ENCODE measurements at regions not wholly inside any gene's neighbourhood (a gene's known extent, or its start where the extent isn't known, plus 50 kb on each side); places are given as distances from the start of the nearest gene placed in this dataset.
A peak's percentile ranks its signal among the peaks of the same experiment; 100 is the strongest.

GRCh38 chr12:85575120-85576096, 260.8 kb downstream of the RASSF9 start:
- H2AFZ ChIP-seq (ENCODE audit: low read length) = no peak overlapping the region
- H3K4me2 ChIP-seq (ENCODE audit: low read length) = no peak overlapping the region
- H3K36me3 ChIP-seq (ENCODE audit: insufficient read depth, low read length) = no peaks in the 10 kb centered on the region
- H4K20me1 ChIP-seq (ENCODE audit: insufficient read depth, low read length) = no peaks in the 10 kb centered on the region
- TF ChIP-seq, protein P1, sequence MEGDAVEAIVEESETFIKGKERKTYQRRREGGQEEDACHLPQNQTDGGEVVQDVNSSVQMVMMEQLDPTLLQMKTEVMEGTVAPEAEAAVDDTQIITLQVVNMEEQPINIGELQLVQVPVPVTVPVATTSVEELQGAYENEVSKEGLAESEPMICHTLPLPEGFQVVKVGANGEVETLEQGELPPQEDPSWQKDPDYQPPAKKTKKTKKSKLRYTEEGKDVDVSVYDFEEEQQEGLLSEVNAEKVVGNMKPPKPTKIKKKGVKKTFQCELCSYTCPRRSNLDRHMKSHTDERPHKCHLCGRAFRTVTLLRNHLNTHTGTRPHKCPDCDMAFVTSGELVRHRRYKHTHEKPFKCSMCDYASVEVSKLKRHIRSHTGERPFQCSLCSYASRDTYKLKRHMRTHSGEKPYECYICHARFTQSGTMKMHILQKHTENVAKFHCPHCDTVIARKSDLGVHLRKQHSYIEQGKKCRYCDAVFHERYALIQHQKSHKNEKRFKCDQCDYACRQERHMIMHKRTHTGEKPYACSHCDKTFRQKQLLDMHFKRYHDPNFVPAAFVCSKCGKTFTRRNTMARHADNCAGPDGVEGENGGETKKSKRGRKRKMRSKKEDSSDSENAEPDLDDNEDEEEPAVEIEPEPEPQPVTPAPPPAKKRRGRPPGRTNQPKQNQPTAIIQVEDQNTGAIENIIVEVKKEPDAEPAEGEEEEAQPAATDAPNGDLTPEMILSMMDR (conservative IDR thresholded peaks at IDR 0.05; ENCODE audit: low read length) = peak; percentile 84
- TF ChIP-seq EZH2phosphoT487 (IDR thresholded peaks at IDR 0.05; ENCODE audit: borderline replicate concordance, low read depth, low read length) = no peak
- no peaks in the 10 kb centered on the region for H3K9me3 ChIP-seq (ENCODE audit: low read length)
- H3K79me2 ChIP-seq (ENCODE audit: insufficient read depth, low read depth, low read length) = no peaks in the 10 kb centered on the region
- ChIA-PET POLR2A (interaction anchor here (0.8 kb wide), 1 partner anchor 362 kb away, joined by 3 read pairs; no protein-coding TSS in a partner anchor), CTCF (ENCODE audit: unreplicated experiment) (no interaction called here)
- no peaks in the 10 kb centered on the region for H3K4me1 ChIP-seq (ENCODE audit: insufficient read depth, low read length, poor library complexity, severe bottlenecking)
- peak; percentile 55 for DNase-seq (ENCODE audit: low spot score)
- BruUV-seq (replicated peaks) = no TSS peak
- no peak overlapping the region for H3K27ac ChIP-seq (ENCODE audit: low read depth, low read length, poor library complexity, severe bottlenecking)
- no peak overlapping the region for H3K4me3 ChIP-seq (ENCODE audit: low read depth, low read length, poor library complexity, severe bottlenecking)
- intact Hi-C loops (cut with micrococcal nuclease; ENCODE audit: unreplicated experiment) = loop anchor here (2.0 to 10.0 kb wide), 3 partner anchors 111 to 347 kb away; no protein-coding TSS in a partner anchor
- H3K9me2 ChIP-seq (ENCODE audit: insufficient read depth, low read length) = no peaks in the 10 kb centered on the region

DNA sequence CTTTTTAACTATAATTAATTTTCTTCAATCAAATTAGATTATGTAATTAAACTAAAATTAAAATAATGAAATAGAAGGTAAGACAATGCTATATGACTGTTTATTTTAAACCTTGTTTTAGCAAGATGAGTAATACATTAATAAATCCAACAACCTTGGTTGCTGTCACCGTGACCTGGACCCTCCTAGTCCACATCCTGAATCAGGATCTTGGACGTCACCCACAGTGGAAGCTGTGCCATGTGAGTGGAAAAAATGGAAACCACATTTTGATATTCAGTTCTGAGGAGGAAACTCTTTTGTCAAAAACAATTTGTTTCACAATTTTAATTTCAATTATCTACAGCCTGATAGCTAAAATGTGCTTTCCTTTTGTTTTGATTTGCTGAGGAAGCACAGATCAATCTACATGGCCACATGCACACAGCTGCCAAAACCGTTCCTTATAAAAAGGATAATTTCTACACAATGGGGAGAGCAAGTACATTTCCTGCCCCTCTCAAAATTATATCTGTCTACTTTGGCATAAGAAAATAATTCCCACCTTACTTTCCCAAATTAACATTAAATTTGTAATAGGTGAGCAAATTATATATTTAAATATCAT, 255.5 kb downstream of the RASSF9 start:
- Histone ChIP-seq H3K9me3 (ENCODE audit: low read length) (no peaks in the 10 kb centered on the region), H3K4me1 (ENCODE audit: insufficient read depth, low read length, poor library complexity, severe bottlenecking) (no peaks in the 10 kb centered on the region), H2AFZ (ENCODE audit: low read length) (no peak overlapping the region), H3K4me2 (ENCODE audit: low read length) (no peak overlapping the region), H3K27ac (ENCODE audit: low read depth, low read length, poor library complexity, severe bottlenecking) (no peak overlapping the region), H3K9me2 (ENCODE audit: insufficient read depth, low read length) (no peaks in the 10 kb centered on the region), H3K4me3 (ENCODE audit: low read depth, low read length, poor library complexity, severe bottlenecking) (no peak overlapping the region), H3K36me3 (ENCODE audit: insufficient read depth, low read length) (no peaks in the 10 kb centered on the region), H3K79me2 (ENCODE audit: insufficient read depth, low read depth, low read length) (no peaks in the 10 kb centered on the region), H4K20me1 (ENCODE audit: insufficient read depth, low read length) (no peaks in the 10 kb centered on the region)
- no peak for DNase-seq (ENCODE audit: low spot score)
- ChIA-PET POLR2A (interaction anchor here (0.7 to 1.0 kb wide), 2 partner anchors 10 to 22 kb away, joined by 3 read pairs; no protein-coding TSS in a partner anchor), CTCF (ENCODE audit: unreplicated experiment) (no interaction called here)
- intact Hi-C loops (cut with micrococcal nuclease; ENCODE audit: unreplicated experiment) = no loop called here
- BruUV-seq (replicated peaks) = no TSS peak
- TF ChIP-seq, protein P1 (conservative IDR thresholded peaks at IDR 0.05; ENCODE audit: low read length) = no peak
- no peak for TF ChIP-seq EZH2phosphoT487 (IDR thresholded peaks at IDR 0.05; ENCODE audit: borderline replicate concordance, low read depth, low read length)

All from OCI-LY7 (cell line).